Stimulated activated CD8-positive, alpha-beta memory T cell treated with anti-CD3 and anti-CD28 coated beads, Interleukin-12 subunit alpha, Interleukin-12 subunit beta, amount 100 ng/mL, for 4 hours (primary cell): ENCODE measurements at regions not wholly inside any gene's neighbourhood (a gene's known extent, or its start where the extent isn't known, plus 50 kb on each side); places are given as distances from the start of the nearest gene placed in this dataset.

ENCODE experiments used
- DNase-seq: peaks from one replicate; pipeline ENCODE4 v3.0.0-alpha.2; 2020; ENCODE audit warnings: low read depth

GRCh38 chr15:38886315-38887163 is 321.9 kb upstream of the RASGRP1 start:
- DNase-seq: no peak

DNA sequence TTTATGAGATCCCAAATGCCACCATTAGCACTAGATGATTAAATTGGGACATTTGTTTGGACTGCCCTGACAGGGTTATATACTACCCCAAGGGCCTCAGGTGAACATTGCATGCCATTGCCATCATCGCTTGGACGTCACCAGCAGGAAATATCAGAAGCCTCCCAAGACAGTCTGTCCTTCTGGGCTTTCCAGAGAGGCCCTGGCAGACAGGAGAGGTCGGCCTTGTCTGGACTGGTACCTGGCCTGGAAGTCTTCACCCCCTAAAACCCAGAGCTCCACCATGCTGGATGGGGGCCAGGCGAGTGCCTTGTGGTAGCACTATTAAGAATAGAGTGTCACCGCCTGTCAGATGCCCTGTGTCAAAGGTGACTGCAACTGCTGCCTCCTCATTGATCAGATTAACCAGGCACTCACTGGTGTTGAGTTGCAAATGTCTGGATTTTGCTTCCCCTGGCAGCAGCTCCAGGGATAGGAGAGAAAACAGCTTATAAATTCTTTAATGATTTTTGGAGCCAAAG is 324.1 kb upstream of the RASGRP1 start:
- DNase-seq: no peak

GRCh38 chr15:38890194-38890593 is 325.6 kb upstream of the RASGRP1 start:
- no peak for DNase-seq

GRCh38 chr15:38893925-38894242 is 329.3 kb upstream of the RASGRP1 start:
- no peak for DNase-seq

DNA sequence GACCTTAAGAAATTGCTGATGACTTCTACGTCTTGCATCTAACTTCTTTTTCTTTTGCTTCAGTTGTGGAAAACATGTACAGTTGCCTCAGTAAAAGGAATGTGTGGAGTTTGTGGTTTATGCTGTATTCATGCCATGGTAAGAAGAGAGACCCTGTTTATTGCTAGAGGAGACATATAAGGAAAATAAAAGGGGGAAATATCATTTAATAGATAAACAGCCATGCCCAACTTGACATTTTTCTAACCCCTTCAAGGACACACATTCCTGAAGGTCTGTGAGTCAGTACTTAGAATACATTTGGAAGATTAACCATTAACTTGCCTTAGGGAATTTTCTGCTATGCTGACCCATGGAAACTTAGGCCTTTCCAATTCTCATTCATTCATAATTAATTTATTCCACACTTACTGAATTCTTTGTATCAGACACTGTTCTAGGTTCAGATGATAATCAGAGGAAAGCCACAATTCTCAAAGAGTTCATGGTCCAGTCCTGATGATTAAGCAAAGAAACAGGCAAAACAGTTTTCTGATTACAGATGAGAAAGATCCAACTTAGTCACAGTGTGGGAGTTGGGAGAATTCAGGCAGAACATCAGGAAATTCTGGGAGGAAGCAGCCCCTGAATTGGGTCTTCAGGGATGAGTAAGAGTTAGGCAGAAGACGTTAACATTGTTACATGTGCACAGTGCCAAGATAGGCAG is 329.8 kb upstream of the RASGRP1 start:
- no peak for DNase-seq

DNA sequence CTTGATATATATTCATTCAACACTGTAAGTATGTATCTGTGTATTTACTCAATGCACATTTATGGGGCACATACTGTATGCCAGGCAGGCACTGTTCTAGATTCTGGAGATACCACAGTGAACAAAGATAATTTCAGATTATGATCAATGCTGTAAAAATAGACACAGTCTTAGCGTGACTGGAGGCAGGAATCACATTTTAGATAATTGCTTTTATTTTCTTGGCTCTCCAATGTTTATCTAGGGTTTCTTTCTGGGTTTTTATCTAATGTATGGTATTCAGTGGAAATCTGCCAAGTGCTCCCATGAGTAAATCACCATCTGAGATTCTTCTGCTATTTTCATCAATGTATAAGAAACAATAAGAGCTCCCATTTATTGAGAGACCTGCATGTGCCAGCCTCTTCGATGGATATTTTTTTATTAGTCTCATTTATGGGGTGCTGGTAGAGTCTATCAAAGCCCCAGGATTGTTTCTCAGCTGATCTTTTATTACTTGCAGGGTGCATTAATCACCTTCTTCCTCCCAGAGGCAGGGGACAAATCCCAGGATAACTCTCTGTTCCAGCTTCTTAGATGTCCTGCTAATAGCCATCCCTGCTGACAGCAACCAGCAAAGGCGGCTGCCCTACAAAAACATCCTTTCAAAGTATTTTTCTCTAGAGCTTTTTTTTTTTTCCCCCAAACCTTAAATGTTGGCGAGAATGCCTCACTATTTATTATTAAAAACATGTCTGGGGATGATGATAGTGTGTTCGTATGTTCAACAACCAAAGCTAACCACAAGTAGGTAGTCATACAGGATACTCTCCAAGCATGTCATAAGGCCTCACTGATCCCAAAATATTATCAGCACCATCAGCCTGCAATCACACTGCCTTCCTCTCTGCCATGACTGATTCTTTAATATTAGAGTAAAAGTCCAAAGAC is 331.0 kb upstream of the RASGRP1 start:
- no peak for DNase-seq

- no peak for DNase-seq
Measured at GRCh38 chr15:38896647-38897046, 332.0 kb upstream of the RASGRP1 start.

GRCh38 chr15:38897551-38897950 is 332.9 kb upstream of the RASGRP1 start:
- no peak for DNase-seq

GRCh38 chr15:38898236-38898635 is 333.6 kb upstream of the RASGRP1 start:
- DNase-seq: no peak

- no peak for DNase-seq
Measured at GRCh38 chr15:38899300-38899699, 334.7 kb upstream of the RASGRP1 start.

DNA sequence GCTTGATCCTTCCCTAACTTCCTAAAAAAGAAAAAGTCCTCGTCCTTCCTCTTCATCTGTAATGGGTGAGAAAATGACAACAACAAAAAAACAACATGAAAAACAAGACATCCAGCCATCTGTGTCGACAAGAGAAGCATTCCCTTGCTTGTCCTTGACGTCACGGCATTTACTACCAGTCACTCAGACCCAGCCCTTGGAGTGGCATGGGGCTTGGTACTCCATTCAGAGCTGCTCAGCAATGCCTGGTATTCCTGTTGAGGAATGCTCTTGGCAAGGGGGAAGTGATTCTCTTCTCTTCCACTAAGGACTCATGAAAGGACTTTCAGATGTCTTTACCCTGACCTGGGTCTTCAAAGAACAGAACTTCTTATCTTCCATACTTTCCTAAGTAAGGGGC is 339.7 kb upstream of the RASGRP1 start:
- no peak for DNase-seq

DNA sequence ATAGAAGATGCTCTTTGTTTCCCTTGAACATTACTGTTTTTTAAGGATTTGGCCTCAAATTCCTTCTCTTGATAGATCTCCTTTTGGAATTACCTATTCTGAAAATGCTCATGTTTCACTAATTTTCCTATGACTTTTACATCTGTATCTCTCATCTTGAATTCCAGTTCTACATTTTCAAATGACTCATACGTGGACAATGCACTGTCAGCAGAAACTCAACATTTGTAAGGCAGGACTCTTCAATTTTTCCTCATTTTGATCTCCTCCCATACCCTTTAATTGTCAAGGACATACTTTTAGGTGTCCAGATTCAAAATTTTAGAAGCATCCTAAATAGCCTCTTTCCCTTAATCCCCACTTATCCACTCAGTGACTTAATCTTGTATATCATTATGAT is 341.0 kb upstream of the RASGRP1 start:
- no peak for DNase-seq

DNA sequence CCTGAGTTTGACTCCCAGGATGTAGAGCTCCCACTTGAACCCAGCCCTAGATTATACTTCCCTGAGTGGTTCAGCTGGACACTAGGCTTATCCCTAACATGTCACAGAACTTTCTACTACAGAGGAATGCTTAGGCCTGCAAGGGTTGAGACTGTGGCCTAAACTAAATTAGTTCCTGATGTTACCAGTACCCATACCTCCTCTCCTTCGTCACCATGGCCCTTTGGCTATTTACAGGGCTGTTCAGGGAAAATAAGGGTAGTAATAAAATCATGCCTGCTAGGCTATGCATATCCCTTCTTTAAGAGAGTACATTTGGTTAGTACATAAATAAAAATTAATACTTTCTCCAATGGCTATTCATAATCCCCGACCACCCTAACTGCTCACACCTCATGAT is 356.4 kb upstream of the RASGRP1 start:
- DNase-seq: no peak

DNA sequence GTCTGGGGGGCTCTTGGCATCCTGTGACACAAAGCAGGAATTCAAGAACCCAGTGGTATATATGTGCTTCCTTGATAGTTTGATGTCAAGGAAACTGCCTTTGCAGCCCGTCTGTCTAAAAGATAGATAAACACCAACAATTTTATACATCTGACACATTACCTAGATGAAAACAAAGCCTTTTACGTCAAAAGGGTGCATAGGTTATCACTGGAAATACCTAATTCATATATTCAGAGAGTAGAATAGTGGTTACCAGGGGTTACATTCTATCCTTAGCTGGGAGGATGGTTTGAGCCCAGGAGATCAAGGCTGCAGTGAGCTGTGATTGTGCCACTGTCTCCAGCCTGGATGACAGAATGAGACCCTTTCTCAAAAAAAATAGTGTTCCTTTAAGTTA is 356.9 kb upstream of the RASGRP1 start:
- DNase-seq: no peak

GRCh38 chr15:38928431-38928830 is 363.8 kb upstream of the RASGRP1 start:
- DNase-seq: no peak

DNA sequence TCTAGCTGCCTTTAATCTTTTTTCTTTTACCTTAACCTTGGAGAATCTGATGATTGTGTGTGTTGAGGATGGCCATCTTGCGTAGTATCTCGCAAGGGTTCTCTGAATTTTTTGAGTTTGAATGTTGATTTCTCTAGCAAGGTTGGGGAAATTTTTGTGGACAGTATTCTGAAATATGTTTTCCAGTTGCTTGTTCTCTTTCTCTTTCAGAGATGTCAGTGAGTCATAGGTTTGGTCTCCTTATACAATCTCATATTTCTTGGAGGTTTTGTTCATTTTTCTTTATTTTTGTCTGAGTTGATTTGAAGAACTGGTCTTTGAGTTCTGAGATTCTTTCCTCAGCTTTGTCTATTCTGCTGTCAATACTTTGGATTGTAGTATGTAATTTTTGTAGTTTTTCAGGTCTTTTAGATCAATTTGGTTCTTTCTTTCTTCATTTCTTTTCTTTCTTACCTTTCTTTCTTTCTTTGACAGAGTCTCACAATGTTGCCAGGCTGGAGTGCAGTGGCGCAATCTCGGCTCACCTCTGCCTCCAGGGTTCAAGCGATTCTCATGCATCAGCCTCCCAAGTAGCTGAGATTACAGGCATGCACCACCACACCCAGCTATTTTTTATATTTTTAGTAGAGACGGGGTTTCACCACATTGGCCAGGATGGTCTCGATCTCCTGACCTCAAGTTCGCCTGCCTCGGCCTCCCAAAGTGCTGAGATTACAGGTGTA is 366.4 kb upstream of the RASGRP1 start:
- no peak for DNase-seq

GRCh38 chr15:38941399-38941953 is 376.9 kb upstream of the RASGRP1 start:
- no peak for DNase-seq

GRCh38 chr15:38944536-38944935 is 379.9 kb upstream of the RASGRP1 start:
- no peak for DNase-seq

- DNase-seq: no peak
Measured at GRCh38 chr15:38945551-38946298, 381.1 kb upstream of the RASGRP1 start.

- DNase-seq: no peak
Measured at GRCh38 chr15:38954090-38954489, 389.5 kb upstream of the RASGRP1 start.

- DNase-seq: no peak
Measured at GRCh38 chr15:38961456-38961855, 396.8 kb upstream of the RASGRP1 start.
